ENCODE measurements at regions not wholly inside any gene's neighbourhood (a gene's known extent, or its start where the extent isn't known, plus 50 kb on each side); places are given as distances from the start of the nearest gene placed in this dataset.

DNA sequence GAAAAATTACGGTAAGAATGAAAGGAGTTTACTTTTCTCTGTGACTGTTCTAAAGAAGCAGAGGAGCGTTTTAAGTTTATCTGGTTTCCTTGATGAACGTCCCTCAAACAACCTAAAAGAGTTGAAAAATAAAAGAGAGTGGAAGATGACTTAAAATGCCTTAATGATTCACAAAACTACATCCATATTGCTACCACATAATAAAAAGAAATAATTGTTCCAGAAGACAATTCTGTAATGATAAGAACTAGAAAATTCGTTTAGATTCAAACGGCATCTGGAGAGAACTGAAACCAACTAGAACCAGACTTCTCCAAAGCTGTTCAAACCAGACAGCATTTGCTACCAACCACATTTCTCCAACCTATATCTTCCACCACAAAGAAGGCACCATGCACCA, 68.1 kb downstream of the TEKT4 start:
- DNase-seq (ENCODE audit: low spot score), result no peak
- in situ Hi-C loops (cut with HindIII; ENCODE audit: low sequenced_read_pairs), result no loop called here

DNA sequence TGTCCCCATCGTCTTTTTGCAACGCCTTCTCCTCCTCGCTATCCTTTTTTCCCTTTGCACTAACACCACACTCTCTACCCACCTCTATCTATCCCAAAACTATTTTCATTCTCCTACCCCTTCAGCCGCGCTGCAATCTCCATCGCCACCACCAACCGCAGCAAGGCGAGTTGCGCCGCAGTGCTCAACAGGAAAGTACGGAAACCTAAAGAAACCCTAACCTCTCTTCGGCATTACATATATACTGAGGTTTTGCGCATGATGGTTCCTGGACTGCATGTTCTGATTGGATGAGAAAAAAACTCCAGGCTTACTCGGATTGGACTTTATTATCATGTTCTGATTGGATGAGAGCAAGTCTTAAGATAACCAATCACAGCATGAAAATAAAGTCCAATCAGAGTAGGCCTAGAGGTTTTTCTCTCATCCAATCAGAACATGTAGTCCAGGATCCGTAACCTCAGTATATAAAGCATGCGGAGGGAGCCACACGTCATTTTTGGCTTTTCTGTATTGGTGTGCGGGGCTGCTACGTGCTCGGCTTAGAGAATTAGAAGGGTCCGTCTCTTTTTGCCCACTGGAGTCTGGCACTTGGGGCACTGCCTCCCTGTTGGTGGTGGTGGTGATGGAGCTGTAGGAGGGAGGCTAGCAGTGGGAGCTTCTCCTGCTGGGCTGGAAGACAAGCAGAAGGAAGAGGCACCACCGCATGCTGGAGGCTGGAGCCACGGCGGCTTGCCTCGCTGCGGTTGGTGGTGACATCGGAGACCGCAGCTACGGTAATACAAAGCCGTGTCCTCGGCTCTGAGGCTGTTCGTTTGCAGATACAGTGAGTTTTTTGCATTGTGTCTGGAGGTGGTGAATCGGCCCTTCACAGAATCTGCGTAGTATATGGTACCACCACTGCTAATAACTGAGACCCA, 76.1 kb downstream of the TEKT4 start:
- in situ Hi-C loops (cut with HindIII; ENCODE audit: low sequenced_read_pairs), result no loop called here

GRCh38 chr2:94955702-94956101, 69.8 kb upstream of the MAL start:
- no peak for DNase-seq (ENCODE audit: low spot score)
- in situ Hi-C loops (cut with HindIII; ENCODE audit: low sequenced_read_pairs), result no loop called here

More for the DNA sequence above, 76.1 kb downstream of the TEKT4 start:
- DNase-seq (ENCODE audit: low spot score), result no peak

DNA sequence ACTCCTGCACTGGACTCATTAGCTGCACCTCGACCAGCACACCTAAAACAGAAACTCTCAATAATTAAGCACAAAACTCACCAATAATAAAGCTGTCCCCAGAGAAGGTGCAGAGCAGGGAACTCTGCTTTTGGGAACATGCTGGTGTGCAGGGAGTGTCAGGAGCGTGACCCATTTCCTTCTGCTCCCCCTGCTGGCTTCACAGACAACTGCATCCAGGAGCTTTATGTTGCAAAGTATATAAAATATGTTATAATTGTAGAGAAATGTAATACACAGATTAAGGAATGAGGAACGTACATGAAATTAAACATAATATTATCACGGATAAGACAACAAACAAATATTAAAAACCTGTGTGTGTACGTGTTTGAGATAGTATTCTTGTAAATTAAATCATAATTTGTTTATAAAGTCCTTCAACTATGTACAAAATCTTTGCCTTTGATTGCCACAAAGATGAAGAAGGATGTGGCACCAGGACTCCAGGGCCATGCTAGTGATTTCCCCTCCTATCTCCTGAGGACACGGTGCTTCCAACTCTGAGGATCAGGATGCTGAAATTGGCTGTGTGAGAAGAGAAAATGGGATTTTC, 68.6 kb upstream of the MAL start:
- in situ Hi-C loops (cut with HindIII; ENCODE audit: low sequenced_read_pairs), result no loop called here
- DNase-seq (ENCODE audit: low spot score), result peak; percentile 37

DNA sequence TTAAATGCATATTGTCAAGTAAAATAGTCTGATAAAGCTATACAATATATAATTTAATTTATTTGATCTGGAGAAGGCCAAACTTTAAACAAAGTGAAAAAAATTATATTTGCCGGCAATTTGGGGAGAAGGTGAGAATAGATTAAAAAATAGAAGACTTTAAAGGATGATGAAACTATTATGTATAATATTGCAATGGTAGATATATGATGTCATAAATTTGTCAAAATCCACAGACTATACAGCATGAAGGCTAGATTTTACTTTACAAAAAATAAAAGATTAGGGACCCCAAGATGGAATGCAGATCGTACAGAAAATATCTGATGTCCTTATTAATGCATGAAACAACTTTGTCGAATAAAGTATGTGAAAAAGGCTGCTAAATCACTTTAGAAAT, 67.3 kb upstream of the MAL start:
- in situ Hi-C loops (cut with HindIII; ENCODE audit: low sequenced_read_pairs), result no loop called here
- DNase-seq (ENCODE audit: low spot score), result no peak

DNA sequence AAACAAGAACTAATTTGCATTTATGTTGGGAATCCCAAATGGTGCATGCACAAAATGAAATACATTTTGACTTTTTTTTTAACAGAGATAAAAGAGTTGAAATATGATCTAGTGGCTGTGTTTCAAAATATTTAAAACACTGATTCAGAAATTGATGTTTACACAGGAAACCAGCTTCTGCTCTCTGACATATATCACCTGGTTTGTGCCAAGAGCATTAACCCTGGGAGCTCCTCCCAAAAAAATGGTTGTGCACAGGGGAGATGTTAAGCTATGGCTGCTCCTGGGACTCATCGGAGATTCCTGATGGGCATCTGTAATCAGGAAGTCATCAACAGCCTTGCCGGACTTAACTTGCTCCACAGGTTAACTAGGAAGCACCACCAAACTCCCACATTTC, 65.2 kb upstream of the MAL start:
- in situ Hi-C loops (cut with HindIII; ENCODE audit: low sequenced_read_pairs), result no loop called here
- no peak for DNase-seq (ENCODE audit: low spot score)

DNA sequence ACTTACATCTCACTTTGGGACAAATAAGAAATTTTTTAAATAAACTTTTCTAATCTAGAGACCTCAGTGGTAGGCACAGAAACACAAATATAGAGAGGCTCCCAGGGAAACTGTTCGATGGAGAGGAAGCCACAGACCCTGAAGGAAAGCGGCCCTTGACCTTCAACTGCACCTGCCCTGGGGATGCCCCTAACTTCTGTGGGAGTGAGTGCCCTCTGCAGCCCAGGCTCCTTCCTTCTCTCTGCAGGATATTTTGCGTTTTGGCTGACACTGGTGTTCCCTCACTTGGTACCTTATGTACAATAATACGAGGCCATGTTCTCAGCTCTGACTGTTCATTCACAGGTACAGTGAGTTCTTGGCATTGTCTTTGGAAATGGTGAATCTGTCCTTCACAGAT, 64.8 kb upstream of the MAL start:
- in situ Hi-C loops (cut with HindIII; ENCODE audit: low sequenced_read_pairs), result no loop called here
- no peak for DNase-seq (ENCODE audit: low spot score)

DNA sequence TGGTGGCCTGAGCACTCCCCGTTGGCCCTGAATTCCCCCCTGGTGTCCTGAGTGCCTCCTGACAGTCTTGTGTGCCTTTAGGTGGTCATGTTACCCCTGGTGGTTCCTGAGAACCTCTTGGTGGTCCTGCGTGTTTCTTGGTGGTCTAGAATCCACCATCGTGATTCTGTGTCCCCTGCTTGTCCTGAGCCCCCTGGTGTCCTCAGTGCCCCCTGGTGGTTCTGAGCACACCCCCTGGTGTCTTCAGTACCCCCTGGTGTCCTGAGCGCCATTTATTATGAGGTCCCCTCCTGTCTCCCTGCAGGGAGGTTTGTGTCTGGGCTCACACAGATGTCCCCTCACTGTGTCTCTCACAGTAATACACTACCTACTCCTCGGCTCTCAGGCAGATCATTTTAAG, 61.3 kb upstream of the MAL start:
- in situ Hi-C loops (cut with HindIII; ENCODE audit: low sequenced_read_pairs), result no loop called here
- DNase-seq (ENCODE audit: low spot score), result no peak

- in situ Hi-C loops (cut with HindIII; ENCODE audit: low sequenced_read_pairs), result no loop called here
- DNase-seq (ENCODE audit: low spot score), result no peak
These were observed 58.8 kb upstream of the MAL start for GRCh38 chr2:94966689-94967088.

- in situ Hi-C loops (cut with HindIII; ENCODE audit: low sequenced_read_pairs), result no loop called here
- DNase-seq (ENCODE audit: low spot score), result no peak
These were observed 55.2 kb upstream of the MAL start for GRCh38 chr2:94970353-94970752.
